NCI-H2196 treated with DMSO at 0.1 percent for 48 hours (cell line): ENCODE measurements at regions not wholly inside any gene's neighbourhood (a gene's known extent, or its start where the extent isn't known, plus 50 kb on each side); places are given as distances from the start of the nearest gene placed in this dataset.
"Not testable (repeated sequence)": the region's sequence is repeated elsewhere in the genome, so short reads cannot be mapped to it uniquely, and the experiment has no call there.

Experiments used
- DNase-seq: peaks from one replicate; lab custom pipeline; 2025; ENCODE audit not compliant: unreplicated experiment; lab: John Stamatoyannopoulos, UW

DNA sequence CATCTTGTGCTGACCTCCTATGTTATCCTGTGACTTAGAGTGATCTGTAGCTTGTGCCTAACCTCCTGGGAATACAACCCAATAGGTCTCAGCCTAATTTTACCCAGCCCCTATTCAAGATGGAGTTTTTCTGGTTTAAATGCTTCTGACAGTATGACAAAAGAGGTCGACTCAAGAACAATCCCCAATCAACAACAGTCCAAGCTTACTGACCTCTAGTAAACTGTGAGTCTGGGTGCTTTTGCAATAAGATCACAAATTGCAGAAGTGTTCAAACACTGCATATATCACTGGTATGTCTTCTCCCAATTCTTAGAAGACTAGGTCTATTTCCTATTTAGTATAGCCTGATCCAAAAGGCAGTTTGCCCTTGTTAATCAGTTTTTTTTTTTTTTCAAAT, 323.5 kb upstream of the PTGER4 start:
- no peak for DNase-seq

DNA sequence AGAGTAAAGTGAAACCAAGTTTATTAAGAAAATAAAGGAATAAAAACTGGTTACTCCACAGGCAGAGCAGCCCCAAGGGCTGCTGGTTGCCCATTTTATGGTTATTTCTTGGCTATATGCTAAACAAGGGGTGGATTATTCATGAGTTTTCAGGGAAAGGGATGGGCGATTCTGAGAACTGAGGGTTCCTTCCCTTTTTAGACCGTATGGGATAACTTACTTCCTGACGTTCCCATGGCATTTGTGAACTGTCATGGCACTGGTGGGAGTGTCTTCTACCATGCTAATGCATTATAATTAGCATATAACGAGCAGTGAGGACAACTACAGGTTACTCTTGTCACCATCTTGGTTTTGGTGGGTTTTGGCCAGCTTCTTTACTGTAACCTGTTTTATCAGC, 323.9 kb upstream of the PTGER4 start:
- DNase-seq = no peak

DNA sequence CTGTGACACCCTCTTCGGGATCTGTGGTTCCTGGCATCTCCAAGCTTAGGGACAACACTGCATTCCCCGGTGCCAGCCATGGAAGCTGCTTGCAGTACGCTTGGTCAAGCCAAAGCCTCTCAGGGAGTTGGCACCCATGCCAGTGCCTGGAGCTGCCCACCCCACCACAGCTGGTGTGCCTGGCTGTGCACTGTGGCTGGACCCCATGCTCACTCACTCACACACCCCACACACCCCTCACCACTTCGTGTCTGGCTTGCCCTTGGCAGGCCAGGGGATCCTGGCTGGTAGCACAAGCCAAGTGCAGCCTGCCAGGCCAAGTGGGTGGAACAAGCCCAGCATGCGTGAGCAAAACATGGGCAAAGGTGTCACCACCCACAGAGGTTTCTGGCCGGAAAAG, 324.5 kb upstream of the PTGER4 start:
- no peak for DNase-seq

DNA sequence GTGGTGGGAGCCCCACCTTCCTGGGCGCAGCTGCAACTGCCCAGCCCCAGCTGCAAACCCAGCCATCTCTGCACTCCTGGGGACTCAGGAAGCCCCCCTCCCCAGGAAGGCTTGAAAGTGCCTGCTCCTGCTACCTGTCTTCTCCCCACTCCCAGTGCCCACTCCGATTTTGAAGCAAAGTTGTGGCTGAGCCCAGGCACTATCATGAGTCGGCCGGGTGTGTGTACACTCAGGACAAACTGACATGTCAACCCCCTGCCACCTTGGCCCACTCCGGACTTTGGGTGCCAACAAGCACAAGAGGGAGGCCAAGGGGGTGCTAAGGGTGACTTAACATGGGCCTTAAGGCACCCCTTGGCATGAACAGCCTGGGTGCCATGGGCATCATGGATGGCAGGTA, 325.5 kb upstream of the PTGER4 start:
- no peak for DNase-seq

DNA sequence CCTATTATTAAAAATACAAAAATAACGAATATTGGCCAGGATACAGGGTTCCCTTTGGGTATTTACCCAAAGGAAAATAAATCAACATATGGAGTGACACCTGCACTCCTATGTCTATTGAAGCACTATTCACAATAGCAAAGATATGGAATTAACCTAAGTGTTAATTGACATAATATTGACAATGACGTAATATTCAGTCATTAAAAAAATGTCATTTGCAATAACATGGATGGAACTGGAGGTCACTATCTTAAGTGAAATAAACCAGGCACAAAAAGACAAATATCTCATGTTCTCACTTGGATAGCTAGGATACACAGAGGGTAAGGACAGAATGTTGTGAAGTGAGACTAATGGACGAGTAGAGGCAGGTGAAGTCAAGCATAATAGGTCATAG, 326.3 kb upstream of the PTGER4 start:
- DNase-seq = no peak

DNA sequence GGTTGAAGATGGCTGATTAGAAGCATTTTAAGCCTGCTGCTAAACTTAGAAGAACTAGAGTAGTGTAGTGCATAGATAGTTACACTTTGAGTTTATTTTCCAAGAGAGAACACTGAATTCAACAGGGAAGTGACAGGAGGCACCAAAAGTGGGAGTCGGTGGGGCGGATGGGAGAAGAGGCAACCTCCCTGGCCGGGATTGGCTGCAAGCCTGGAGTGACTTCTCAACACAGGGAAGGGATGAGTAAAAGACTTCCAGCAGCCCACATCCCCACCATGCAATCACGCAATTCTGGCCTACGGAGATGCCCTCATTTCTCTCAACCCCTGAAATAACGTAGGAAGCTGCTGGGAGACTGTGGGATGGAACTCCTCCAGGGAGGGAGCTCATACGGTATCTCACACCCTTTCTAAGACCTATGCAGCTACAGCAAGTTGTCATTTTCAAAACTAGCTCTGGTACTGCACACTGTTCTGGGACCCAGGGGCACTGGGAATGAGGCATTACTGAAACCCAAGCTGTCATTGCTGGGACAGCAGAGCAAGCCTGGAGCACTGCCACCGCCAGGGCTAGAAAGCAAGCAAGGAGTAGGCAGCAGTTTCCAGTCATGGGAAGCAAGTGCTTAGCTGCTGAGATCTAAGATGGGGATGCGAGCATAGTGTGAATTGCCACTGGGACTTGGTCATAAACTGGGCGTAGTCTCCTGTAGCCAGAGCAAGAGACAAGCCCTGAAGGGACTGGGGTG, 331.6 kb upstream of the PTGER4 start:
- DNase-seq = no peak

DNA sequence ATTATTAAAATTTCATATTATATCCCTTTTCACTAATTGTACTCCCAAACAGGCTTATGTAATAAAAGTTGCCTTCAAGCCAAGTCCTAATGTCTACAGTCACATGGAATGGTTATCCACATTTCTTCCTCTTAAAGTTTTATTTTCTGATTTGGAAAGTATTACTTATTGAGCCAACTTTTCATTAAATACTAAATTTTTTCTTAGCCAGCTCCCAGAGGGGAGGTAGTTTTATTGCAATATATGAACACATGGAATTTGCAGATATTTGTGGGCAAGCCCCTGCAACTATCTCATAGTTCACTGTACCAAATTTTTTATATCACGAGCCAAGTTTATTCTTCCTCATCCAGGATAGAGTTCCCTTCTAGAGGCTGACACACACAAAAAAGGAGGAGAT, 332.8 kb upstream of the PTGER4 start:
- DNase-seq = no peak

DNA sequence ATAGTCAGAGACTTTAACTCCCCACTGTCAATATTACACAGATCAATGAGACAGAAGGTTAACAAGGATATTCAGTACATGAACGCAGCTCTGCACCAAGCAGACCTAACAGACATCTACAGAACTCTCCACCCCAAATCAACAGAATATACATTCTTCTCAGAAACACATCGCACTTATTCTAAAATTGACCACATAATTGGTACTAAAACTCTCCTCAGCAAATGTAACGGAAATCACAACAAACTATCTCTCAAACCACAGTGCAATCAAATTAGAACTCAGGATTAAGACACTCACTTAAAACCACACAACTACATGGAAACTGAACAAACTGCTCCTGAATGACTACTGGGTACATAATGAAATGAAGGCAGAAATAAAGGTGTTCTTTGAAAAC, 341.3 kb upstream of the PTGER4 start:
- not testable (repeated sequence) for DNase-seq

DNA sequence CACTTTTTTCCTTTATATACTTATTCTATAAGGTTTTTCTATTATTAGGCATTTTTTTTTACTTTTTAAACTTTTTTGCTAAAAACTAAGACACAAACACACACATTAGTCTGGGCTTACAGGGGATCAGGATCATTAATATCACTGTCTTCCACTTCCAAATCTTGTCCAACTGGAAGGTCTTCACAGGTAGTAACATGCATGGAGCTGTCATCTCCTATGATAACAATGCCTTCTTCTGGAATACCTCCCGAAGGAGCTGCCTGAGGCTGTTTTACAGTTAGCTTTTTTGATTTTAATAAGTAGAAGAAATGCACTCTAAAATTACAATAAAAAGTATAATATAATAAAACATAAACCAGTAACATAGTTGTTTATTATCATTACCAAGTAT, 345.5 kb upstream of the PTGER4 start:
- no peak for DNase-seq

DNA sequence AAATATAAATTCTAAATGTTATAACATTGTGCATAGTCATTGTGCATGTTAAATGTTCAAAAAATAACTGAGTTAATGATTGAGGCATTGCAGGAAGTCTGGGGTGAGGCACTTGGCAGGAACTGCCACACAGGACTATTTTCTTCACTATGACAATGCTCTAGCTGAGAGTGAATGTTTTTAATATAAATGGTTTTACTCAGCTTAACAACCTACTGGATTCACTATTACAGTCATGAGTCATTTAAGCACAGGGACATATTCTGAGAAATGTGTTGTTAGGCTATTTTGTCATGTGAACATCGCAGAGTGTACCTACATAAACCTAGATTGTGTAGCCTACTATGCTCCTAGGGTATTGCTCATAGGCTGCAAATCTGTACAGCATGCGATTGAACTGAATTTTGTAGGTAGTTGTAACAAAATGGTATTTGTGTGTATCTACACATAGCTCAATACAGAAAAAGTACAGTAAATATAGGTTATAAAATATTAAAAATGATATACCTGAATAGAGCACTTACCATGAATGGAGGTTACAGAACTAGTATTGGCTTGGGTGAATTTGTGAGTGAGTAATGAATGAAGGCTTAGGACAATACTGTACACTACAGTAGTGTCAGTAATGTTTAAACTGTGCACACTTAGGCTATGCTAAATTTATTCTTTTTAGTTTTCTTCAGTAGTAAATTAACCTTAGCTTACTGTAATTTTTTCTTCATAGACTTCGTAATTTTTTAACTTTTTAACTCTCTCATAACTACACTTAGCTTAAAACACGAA, 346.1 kb upstream of the PTGER4 start:
- DNase-seq = no peak

DNA sequence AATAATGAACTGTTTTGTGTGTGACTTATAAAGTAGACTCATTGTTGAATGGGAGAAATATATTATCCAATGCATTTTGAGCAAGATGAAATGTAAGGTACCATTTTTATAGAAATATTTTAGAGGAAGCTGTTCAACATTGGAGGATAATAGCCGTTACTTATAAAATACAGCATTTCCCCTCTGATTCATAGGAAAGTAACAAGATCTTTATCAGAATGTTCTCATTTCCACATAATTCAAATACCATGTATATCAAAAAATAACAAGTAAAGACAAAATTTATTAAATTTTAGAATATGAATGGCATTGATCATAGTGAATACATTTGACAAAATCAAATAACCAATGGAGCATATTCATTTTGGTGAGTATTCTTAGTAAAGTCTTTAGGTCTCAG, 346.7 kb upstream of the PTGER4 start:
- DNase-seq = no peak

DNA sequence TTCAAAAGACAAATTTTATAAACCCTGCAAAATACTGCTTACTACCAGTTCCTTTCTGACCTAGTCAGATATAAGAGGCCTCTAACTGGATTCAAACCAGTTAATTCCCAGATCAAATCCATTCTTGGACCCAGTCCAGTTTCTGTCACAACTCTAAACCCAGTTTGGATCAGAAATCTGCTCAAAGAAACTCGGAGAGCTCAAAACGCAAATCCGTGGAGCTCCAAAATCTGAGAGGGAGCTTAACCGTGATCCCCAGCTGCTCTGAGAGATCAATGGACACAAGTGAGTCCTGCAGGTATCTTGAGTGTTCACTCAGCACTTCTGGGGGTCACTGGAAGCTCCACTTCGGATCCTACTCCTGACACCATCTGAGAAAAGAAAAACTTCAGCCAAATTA, 348.1 kb upstream of the PTGER4 start:
- no peak for DNase-seq

DNA sequence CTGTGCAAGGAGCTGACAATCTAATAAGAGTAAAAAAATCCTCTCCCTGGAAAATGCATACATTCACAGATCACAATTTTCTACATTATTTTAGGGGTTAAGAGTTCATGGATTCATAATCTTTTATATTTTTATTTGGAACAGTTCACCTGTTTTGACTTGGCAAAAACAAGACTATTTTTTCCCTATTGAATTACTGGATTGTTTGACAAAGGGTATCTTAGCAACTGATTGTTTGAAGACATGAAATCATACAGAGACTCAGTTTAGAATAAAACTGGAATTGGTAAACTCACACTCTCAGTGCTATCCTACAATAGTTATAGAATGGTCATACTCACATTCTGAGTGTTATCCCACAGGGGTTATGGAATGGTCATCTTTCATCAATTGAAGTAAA, 358.2 kb upstream of the PTGER4 start:
- no peak for DNase-seq

DNA sequence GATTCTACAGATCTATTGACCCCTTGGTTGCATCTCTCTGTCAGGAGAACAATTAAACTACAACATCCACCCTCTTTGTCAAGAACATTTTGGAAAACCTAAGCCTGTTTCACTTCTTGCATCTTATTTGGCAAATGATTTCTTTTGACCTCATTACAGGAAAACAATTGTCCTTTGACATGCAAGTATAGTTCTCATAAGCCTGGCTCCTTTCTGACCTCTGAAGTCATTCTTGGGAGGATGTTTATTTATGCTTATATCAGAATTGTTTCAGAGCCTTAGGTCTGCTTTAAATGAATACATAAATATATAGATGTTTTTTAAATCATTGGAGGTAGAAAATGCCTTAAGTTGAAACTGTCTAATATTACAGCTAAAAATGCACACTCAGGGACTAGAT, 361.3 kb upstream of the PTGER4 start:
- no peak for DNase-seq

DNA sequence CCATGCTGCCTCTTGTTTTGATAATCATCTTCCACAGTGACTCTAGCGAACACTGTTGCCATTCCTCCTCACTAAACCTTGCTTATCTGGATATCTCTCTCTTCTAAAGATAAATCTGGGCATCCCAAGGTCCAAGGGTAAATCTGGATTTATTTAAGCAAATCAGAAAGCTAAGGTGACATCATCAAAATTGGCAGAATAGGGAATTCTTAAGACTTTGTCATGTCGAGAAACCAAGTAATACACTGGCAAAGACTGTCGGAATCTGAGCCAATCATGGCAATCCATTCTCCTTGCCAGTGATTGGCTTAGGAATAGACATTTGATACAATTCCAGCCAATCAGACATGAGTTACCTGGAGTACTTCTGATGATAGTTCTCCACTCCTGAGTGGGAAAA, 362.7 kb upstream of the PTGER4 start:
- DNase-seq = no peak

DNA sequence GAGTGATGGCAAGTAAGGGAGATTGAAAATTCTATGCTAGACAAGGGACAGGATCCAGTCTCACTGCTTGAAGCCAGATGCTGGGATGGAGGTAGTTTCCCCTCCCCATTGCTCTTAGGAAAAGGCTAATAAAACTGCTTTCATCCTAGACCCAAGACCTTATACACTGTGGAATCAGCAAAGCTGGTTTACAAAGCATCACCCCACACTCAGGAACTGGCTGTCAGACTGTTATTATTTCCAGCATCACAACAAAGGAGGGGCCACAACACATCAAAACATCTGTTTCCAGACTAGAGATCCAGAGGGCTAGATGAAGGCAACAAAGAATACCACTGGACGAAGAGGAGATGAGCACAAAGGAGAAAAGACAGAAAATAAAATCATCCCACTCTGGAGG, 364.6 kb upstream of the PTGER4 start:
- DNase-seq = no peak

DNA sequence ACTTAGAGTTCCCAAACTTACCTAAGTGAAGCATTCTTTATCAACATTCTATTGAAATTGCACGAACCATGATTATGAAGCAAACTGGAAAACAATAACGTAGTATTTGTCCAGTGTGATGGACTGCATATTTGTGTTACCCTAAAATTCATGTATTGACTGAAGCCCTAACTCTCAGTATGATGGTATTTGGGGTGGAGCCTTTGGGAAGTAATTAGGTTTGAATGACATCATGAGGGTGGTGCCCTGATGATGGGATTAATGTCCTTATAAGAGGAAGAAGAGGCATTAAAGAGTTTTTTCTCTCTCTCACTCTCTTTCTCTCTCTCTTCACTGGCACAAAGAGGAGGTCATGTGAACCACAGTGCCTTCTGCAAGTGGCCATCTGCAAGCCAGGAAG, 365.4 kb upstream of the PTGER4 start:
- DNase-seq = no peak

DNA sequence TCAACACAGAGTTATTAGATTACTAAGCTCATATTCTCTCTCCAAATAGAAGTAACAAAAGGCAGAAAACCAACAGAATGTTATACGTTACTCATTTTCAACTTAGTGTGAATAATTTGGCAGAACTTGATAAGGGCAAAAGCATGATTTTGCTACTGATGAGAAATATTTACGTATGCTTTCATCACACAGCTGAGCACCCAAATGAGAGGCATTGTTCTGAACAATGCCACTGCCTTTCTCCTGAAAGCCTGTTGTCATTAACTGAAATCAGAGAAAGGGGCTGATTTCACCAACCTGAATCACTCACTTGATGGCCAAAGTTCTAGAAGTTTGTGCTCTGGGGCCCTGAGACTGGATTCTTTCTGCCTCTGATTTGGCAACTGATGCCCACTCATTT, 367.5 kb upstream of the PTGER4 start:
- no peak for DNase-seq

DNA sequence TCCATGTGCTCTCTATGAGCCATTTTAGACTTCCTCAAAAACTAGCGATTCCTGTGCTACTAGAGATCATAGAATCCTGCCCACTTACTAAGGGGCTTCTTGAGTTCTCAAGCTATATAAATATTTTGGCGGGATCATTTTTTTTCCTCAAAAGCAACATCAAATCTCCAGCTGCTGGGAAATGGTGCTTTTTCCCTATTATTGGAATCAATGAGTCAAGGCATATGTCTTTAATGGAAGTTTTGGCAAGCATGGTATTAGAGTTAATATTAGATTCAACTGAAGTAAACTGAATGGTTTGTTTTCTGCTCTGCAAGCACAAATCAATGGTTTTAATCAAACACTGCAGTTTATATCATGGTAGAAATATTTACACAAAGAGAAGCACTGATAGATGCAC, 369.9 kb upstream of the PTGER4 start:
- DNase-seq = no peak

DNA sequence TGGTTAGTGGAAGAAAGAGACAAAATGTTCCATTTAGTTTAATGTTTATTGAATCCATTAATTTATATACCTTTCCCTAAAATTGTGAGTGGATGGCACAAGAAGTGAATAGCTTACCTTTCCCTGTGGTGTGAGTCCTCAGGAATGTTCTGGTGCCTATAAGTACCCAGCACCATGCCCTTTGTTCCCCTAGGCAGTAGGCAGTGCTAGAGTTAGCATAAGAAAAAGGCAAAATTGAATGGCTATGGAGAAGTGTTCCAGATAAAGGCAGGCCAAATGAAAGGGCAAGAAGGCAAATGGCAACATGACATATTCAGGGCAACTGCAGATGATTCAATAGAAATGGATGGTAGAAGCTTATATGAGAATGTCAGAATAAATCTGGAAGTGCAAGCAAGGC, 370.8 kb upstream of the PTGER4 start:
- no peak for DNase-seq

DNA sequence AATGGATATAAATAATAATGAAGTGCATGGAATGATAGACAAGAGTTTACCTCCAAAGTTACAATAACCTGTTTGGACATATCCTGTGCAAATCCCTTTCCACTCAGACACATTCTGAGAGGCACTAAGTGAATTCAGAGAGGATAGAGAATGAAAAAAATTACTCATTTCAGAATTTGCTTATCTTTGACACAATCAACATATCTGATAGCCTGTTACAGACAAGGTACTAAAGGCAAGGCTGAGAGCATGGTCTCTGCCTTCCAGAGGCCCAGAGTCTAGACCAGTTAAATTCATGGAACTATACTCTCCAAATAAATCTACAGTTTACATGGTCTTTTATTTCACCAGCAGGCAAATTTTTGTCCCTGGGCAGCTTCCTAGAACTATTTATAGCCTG, 371.8 kb upstream of the PTGER4 start:
- no peak for DNase-seq

DNA sequence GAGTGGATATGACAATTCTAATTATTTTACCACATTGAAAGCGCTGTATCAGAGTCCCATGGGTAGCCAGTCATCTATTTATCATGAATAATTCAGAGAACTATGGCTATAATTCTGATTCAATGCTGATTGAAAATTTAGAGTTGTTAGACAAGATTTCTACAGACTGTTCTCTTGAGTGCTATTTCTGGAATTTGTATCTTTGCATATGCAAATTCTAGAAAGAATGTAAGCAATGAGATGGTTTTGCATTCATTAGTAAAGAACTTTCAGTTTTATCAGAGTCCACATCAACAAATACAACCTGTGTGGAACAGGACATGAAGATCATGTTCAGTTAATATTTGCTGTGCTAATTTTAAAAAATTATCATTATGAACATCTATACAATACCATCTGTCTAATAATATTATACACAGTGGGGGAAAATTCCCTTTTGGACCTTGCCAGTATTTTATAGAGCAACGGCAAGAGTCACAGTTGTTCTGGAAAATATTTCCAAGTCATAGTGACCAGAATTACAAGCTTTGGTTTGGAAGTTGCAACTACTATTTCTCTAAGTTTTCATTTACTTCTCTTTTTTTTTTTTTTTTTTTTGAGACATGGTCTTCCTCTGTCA, 372.7 kb upstream of the PTGER4 start:
- no peak for DNase-seq
